GM19043 (cell line): ENCODE measurements at regions not wholly inside any gene's neighbourhood (a gene's known extent, or its start where the extent isn't known, plus 50 kb on each side); places are given as distances from the start of the nearest gene placed in this dataset.
A peak's percentile ranks its signal among the peaks of the same experiment; 100 is the strongest.

Experiments
- ATAC-seq: cut with Tn5 transposase; IDR thresholded peaks from one replicate; pipeline ENCODE4 v1.9.1; 2021; ENCODE audit warnings: low read depth; ENCODE audit not compliant: unreplicated experiment

DNA sequence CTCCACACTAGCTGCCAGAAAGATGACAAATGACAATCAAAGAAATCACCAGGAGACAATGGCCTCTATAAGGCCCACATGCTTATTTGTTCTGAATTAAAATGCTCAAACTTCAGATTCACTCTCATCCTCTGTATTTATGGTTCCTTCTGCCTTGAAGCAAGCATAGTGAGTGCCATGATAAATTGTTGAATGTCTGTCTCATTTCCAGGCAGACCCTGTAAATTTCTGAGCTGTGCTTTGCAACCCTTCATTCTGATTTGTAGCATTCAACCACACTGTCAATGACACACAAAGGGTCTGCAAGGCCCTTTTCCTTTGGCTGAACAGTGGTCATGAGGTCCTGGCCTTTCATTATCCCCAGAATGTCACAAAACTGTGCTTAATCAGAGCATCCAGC, 506.6 kb upstream of the GHITM start:
- ATAC-seq = no peak

DNA sequence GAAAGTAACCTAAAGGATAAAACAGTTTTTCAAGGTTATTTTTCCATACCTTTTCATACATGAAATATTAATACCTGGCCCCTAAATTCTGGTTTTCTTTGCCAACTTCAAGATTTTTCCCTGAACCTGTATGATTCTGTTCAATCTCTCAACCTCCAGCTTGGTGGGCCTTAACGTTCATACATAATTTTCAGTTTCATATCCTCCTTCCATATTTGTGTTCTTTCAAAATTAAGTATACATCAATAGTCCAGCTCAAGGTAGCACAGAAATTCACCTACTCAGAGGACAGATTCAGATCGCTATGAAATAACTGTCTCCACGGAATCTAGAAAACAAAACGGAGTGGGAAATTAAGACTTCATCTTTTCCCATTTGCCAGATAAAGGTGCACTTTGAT, 505.8 kb upstream of the GHITM start:
- no peak for ATAC-seq

GRCh38 chr10:83636826-83637225, 502.5 kb upstream of the GHITM start:
- no peak for ATAC-seq

- ATAC-seq = no peak
Measured at GRCh38 chr10:83647526-83647925, 491.8 kb upstream of the GHITM start.

DNA sequence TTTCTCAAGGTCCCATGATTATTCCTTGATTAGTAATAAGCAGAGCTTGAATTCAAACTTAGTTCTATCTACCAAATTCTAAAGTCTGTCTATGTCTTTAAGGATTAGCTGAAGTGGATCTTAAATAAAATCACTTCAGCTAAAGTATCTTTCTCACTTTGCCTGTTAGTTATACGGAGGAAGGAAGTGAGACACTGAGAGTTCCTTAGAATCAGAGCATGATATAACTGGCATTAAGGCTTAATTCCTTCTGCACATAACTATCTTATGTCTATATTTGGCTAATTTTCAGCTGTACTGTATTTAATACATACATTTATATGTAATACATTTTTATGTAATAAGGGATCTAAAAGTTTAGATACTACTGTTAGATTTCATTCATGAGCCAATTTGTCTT, 491.1 kb upstream of the GHITM start:
- ATAC-seq = no peak

DNA sequence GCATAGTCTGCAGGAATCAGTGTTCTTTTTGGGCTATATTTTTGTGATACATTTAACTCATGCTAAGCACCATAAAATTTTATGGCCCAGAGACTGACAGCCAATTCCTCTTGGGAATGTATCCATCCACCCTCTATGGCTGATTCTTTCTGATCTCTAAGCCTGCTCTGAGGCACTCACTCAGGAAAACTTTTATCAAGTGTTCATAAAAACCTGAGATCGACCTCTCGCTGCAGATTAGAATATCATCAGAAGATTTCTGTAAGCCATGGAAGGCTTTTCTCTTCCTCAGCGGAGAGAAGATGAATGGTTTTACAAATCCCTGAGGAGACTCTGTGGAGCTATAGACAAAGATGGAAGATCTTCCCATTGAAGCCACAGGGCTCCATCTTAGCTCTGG, 489.8 kb upstream of the GHITM start:
- ATAC-seq = no peak

DNA sequence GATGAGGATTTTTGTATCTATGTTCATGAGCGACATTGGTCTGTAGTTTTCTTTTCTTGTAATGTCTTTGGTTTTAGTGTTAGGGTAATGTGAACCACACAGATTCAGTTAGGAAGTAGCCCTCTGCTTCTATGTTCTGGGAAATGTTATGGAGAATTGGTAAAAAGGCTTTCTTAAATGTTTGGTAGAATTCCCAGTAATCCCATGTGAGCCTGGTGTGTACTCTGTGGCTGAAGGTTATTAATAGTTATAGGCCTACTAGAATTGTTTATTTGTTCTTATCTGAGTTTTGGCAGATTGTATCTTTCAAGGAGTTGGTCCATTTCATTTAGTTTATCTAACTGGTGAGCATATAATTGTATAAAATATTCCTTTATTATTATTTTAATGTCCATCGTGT, 484.6 kb upstream of the GHITM start:
- no peak for ATAC-seq

- no peak for ATAC-seq
Measured at GRCh38 chr10:83656924-83657323, 482.4 kb upstream of the GHITM start.

DNA sequence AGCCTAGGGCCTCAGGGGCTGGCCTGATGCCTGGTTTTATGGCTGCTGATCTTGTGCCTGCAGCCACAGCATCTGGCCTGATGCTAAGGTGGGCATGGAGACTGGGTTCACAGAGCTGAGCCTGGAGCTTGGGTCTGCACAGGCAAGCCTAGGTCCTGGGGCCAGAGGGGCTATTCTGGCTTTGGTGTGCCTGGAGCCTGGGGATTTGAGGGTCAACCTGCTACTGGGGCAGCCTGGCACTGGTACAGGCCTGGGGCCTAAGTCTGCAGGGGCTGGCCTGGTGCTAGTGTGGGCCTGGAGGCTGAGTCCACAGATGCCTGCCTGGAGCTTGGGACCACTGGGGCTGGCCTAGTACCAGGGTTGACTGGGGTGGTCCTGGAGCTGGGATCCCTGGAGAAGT, 481.8 kb upstream of the GHITM start:
- no peak for ATAC-seq

GRCh38 chr10:83663918-83664317, 475.4 kb upstream of the GHITM start:
- no peak for ATAC-seq

- ATAC-seq = no peak
Measured at GRCh38 chr10:83666762-83667161, 472.5 kb upstream of the GHITM start.

GRCh38 chr10:83667594-83667993, 471.7 kb upstream of the GHITM start:
- no peak for ATAC-seq

DNA sequence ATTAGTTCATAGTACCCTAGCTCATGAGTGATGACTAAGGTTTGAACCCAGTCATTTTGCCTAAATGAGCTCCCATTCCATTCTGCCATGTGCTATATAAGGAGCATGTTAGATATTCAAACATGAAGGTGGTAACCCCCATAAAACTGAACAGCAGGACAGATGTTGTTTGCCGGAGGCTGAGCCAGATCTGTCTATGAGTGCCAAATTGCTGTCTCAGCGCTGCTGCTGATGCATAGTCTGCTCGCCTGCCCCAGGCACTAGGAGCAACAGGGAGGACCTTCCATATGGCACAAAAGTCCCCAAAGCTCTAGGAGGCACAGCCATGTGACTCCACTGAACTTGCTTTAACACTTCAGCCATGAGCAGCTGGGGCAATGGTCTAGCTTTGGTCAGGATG, 466.0 kb upstream of the GHITM start:
- ATAC-seq = no peak

DNA sequence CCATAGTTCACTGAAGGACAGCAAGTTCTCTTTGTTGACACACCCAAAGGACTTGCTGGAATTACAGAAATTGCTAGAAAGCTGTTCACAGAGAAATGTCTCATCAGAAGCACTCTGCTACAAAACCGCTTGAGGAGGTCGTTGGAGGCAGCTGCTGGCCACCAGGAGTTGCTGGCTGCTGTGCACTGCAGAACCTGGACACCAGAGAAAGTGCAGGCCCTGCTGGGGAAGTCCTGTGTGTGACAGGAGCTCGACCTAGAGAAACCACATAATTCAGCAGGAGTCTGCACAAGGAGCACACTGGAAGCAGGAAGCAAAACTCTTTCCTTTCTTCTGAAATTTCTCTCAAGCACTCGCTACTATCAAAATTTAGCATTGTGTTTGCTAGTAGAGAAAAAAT, 461.5 kb upstream of the GHITM start:
- no peak for ATAC-seq

DNA sequence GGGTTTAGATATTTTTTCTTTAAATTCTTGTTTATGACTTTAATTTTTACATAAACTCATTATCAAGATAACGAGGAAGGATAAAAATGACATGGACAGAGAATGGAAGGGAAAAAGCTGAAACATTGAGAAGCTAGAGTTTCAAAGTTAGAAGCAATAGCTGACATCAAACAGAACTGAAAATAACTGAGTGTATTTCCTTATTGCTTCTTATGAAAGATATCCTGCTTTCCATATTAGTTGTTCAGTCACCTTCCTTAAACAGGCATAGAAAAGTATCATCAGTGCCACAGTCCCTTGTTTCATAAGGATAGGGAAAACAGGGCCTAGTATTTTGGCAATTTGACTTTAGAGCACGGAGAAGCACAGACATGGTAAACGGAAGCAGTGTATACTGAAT, 460.5 kb upstream of the GHITM start:
- ATAC-seq = no peak

DNA sequence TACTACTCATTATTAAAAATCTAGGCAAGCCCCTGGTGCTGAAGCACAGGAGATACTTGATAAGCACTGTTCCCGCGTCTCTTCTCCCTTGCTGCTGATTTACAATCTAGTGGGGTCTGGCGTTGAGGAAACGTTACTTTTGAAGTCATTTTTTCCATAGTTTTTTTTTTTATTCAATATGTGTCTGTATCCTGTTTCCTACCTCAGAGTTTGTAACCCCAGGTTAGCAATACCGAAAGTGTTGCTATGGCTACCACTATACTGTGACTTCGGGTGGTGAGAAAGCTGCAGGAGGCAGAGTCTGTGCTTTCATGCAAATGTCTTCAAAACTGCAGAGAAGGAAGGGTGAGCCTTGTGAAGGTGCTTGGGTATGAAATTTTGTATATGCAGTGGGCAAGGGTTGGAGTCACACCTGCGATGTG, 458.8 kb upstream of the GHITM start:
- ATAC-seq = peak; percentile 98

GRCh38 chr10:83682414-83682813, 456.9 kb upstream of the GHITM start:
- ATAC-seq = no peak

DNA sequence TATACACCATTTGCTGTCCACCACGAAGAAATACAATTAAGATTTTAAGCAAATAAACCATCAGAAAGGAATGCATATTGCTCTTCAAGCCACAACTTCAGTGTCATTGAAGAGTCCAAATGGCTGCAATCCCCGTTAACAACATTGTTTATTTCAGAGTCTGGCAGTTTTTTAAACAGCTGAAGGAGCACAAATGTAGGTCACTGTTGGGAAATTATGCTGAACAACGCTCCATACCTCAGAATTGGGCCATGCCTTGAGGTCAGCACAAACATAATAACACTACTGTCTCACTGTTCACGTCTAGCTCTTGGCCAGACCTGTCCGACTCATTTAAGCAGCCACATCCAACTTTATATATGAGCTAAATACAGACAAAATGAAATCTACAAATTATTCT, 453.9 kb upstream of the GHITM start:
- no peak for ATAC-seq

DNA sequence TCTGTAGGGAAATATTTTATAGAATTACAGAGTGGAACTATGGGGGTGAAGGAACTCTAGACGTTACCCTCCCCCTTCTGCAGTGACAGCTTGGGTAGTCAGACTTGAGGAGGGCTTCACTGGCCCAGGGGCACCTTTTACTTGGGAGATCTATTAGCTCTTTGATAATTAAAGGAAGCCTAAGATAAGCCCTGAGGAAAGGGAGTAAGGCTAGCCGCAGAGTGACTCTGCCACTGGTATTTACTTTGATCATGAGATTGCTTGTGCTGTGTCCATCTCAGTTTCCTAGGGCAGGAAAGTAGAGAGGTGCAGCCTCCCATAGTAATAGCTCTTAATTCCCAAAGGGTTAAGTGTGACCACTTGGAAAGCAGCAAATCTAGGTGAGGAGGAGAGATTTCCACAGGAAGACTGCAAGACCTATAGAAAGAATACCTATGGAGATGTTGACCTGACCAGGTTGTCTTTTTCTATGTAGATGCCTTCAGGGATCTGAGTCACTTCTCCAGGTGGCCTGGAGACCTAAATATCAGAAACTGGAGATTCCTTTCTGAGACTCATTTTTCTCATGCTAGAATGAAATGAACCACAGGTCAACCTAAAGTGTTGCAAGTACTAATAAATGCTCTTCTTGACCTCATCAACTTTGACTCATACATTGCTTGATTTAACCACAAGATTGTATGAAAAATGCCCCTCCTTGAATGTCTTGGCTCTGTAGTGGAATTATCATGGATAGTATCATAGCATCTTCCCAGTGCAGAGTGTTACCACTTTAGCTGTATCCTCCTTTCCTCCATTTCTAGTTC, 447.3 kb upstream of the GHITM start:
- ATAC-seq = no peak

DNA sequence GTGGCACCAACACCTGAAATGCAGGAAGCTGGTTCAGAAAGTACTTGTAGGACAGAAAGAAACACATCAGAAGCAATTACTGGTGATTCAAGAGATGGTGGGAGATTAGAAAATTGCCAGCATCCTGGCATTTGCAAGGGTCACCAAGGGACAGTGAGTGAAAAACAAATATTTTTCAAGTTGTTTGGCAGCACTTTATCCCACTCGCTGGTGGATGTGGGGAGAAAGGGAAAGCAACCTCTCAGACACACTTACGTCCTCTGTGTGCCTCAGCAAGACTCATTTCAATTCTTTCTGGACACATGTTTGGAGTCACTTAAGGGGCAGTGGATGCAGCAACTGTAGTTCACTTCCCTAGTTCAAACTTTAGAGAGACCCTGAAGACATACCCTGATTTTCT, 440.4 kb upstream of the GHITM start:
- no peak for ATAC-seq

DNA sequence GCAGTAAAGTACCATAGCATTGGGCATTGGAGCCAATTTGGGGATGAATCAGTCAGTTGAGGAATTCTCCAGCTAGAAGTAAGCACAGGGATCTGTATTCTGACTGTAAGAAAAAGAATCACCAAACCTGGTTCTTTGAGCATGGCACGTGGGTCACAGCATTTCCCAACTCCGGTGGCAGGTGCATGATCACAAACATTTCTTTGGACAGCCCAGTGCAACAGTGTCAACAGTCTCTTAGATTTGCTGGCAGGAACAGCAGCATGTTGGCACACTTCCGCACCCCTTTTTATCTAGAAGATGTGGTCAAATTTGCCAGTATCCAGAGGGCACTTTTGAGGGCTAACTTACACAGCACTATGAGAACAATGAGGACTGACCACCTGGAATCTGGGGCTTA, 437.5 kb upstream of the GHITM start:
- no peak for ATAC-seq

DNA sequence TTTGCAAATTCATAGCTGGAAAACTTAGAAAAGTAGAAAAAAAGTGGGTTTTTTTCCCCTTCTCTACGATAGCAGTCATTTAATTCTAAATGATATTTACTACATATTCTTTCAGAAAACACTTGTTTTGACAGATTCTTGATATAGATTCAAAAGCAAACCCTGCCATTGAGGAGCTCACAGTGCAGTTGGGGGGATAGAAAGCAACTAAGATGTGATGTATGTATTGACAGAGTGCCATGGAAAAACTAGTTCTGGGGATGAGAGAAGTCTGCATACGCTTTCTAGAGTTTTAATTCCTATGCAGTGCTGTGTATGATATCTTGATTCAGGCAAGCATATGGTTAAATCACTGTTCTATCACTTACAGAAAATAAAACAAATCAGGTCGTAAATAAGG, 436.6 kb upstream of the GHITM start:
- ATAC-seq = no peak

GRCh38 chr10:83706120-83706519, 433.2 kb upstream of the GHITM start:
- no peak for ATAC-seq
